ENCODE measurements at regions not wholly inside any gene's neighbourhood (a gene's known extent, or its start where the extent isn't known, plus 50 kb on each side); places are given as distances from the start of the nearest gene placed in this dataset.

- no peak for DNase-seq
Measured at GRCh38 chr3:163927521-163927920, 1150.8 kb downstream of the SI start.

DNA sequence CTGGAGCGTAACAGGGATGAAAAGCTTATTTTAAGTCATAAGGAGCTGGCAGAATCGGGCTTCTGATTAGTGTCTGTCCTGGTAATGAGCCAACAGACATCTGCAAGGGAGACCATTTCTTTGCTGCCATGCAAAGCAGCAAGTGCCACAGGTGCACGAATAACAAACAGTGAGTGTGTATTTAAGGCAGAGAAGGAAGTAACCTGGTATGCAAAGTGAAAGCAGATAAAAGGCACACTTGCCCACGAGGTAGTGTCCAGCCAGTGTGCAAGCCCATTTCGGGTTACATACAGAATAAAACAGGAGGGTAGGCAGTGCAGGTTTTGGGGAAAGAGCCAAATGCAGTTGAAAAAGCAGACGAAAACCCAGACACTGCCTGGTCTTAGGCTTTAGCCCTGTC is 1153.7 kb downstream of the SI start:
- no peak for DNase-seq

DNA sequence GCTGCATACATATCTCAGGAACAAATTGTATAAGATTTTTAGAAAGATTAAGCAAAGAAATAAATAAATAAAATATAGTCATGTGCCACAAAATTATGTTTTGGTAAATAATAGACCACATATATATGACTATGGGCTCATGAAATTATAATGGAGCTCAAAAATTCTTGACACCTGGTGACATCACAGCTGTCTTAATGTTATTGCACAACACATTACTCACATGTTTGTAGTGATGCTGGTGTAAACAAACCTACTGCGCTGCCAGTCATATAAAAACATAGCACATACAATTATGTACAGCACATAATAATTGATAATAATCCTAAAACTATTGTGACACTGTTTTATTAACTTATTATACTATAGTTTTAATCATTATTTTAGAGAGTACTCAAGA is 1159.1 kb downstream of the SI start:
- no peak for DNase-seq

- DNase-seq = no peak
Measured at GRCh38 chr3:163916596-163917560, 1161.4 kb downstream of the SI start.

DNA sequence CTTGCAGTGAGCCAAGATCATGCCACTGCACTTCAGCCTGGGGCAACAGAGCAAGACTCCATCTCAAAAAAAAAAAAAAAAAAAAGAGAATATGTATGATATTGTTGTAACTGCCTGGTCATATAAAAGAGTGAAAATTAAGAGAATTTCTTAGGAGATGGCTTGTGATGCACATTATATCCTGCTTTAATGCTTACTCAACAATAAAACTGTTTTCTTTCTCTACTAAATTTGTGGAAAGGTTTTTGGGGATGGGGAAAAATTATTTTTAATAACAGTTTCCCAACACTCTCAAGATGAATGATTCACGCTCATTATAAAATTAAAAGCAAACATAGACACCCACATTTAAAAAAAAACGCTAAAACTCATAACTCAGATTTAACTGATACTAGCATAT is 1163.0 kb downstream of the SI start:
- DNase-seq = no peak

DNA sequence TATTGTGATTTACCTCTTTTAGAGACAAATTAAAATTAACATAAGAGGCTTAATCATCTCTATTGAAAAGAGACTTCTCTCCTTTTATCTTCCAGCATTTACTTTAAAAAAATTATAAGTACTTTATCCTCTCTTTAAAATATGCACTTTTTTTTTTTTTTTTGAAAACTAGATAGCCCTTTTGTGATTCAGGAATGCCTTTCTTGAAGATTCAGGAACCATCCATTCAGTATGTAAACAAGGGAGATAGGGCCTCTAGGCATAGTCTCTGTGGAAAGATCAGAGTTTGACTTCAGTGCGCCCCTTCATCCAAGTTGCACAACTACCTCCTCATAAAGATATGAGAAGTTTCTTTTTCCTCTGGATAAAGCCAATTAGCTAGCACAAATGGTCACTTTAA is 1163.7 kb downstream of the SI start:
- DNase-seq = no peak

DNA sequence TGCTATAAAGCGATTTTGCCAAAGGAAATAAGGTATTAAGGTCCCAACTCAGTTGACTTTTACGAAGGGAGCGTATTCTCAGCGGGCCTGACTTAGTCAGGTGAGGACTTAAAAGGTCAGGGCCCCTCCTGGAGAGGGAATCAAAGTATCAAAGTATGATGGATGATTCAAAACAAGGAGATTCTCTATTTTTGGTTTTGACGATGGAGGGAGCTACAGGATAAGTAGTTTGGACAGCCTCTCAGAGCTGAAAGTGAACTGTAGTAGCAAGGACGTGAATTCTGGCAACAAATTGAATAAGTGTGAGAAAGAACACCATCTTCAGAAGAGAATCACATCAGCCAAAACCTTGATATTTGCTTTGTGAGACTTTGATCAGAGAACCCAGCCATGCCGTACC is 1186.5 kb downstream of the SI start:
- DNase-seq = no peak

DNA sequence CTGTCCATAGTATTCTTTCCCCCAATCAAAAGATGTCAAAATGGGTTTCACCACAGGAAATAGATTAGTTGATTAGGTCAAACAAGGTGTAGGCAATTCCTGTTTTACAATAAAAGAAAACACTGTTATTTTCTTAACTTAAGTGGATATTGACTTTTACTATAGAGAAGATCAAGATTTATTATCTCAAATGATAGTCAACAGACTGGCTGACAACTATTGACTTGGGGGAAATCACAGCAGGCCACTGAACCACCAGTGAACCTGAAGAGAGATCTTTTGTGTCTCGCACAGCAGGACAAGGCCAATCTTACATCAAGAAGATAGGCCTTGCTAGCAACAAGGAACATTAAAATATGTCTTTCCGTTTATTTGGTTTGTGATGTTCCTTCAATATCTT is 1187.6 kb downstream of the SI start:
- no peak for DNase-seq

DNA sequence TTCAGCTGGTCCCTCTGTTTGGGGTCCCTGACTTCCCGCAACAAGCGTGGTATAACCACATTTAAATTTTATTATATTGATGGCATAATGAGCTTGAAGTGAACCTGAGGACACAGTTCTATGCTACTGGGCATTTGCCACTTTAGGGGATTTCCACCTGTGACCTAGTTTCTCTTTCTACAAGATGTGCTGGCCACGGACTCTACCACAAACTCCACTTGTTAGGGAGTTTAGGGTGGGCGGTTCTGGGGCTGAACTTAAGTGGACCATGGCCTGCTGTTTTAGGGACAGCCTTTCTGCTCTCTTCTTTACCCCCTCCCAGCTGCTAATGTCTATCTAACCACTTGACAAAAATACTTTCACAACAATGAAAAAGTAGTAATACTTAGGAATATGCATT is 1199.1 kb downstream of the SI start:
- DNase-seq = no peak

DNA sequence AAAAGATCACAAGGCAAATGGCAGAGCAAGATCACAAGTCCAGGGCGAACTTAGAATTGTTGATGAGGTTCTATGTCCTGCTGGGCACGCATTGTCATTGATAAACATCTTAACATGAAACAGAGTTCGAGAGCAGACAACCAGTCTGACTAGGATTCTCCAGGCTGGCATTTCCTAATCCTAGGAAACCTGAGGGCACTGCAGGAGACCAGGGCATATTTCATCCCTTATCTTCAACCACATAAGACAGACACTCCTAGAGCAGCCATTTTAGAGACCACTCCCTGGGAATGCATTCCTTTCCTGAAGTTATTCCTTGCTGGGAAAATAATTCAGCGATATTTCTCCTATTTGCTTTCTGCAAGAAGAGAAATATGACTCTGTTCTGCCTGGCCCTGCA is 1199.9 kb downstream of the SI start:
- no peak for DNase-seq

GRCh38 chr3:163877805-163878204 is 1200.5 kb downstream of the SI start:
- no peak for DNase-seq

GRCh38 chr3:163863146-163863545 is 1215.2 kb downstream of the SI start:
- DNase-seq = no peak

DNA sequence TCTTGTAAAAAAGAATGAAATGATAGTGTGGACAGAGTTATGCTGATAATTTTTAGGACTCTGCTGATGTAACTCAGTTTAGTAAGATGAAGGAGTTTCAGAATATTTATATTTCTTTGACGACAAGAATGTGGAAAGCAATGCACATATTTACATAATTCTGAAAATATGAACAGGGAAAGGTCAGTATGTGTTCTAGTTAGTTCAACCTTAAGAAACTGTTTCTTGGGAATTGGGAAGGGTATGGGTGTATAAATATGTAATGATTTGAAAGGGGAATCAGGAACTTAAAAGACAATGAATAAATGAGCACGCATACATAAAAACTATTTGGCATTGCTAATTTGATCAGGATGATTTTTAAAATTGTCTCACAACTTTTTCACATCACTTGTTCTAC is 1226.1 kb downstream of the SI start:
- no peak for DNase-seq

GRCh38 chr3:163838769-163839168 is 1239.5 kb downstream of the SI start:
- no peak for DNase-seq

- DNase-seq = no peak
Measured at GRCh38 chr3:163832547-163832946, 1245.7 kb downstream of the SI start.

DNA sequence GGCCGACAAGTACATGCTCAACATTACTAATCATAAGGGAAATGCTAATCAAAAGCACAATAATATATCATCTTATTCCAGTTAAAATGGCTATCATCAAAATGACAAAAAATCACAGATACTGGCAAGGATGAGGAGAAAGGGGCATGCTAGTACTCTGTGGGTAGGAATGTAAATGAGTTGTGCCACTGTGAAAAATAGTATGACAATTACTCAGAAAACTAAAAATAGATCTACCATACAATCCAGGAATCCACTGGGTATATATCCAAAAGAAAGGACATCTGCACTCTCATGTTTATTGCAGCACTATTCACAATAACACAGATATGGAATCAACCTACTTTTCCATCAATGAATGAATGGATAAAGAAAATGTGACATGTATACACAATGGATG is 1256.5 kb downstream of the SI start:
- DNase-seq = no peak

- no peak for DNase-seq
Measured at GRCh38 chr3:163817015-163817414, 1261.3 kb downstream of the SI start.

GRCh38 chr3:163813935-163814334 is 1264.4 kb downstream of the SI start:
- DNase-seq = no peak

GRCh38 chr3:163812006-163812405 is 1266.3 kb downstream of the SI start:
- DNase-seq = no peak

DNA sequence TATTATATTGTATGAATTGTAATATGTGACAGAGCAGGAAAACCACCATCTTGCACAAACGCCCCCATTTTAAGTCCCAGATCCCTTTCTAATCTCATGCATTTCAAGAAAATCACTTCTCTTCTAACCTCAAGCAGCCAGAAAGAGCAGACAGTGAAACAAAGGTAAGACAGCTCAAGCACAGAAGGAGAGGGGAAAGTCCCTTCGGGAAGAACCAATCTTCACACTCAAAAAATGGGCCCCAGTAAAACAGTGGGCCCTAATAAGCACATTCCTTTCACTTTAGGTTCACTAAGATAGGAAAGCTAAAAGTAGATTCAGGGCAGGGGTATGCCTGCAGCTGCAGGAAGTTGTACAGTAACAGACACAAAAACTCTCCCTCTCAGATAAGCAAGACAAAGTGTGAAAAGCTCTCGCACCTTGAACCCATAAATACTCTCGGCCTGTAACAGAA is 1268.7 kb downstream of the SI start:
- no peak for DNase-seq

- no peak for DNase-seq
Measured at GRCh38 chr3:163786416-163786815, 1291.9 kb downstream of the SI start.

DNA sequence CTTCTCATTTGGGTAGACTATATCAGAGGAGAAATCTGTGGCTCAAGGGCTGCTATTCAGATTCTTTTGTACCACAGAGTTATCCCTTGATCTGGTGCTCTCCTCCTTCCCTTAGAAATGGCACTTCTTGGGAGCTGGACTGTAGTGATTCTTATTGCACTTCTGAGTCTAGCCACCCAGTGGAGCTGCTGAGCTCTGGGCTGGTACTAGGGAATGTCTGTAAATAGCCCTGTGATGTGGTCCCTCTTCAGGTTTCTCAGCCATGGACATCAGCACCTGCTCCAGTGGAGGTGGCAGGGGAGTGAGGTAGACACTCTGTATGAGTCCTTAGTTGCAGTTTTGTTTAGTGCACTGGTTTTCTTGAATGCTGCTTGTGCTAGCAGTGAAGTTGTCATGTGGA is 1292.6 kb downstream of the SI start:
- DNase-seq = no peak

- DNase-seq = no peak
Measured at GRCh38 chr3:163779396-163780344, 1298.6 kb downstream of the SI start.

GRCh38 chr3:163776743-163777142 is 1301.6 kb downstream of the SI start:
- no peak for DNase-seq

Data from activated CD4-positive, CD25-positive, alpha-beta regulatory T cell (primary cell).